ENCODE measurements at regions not wholly inside any gene's neighbourhood (a gene's known extent, or its start where the extent isn't known, plus 50 kb on each side); places are given as distances from the start of the nearest gene placed in this dataset.
"Not testable (repeated sequence)": the region's sequence is repeated elsewhere in the genome, so short reads cannot be mapped to it uniquely, and the experiment has no call there.

- no peak for DNase-seq
Observed at GRCh38 chr18:10320791-10321190, 133.6 kb upstream of the APCDD1 start.

- DNase-seq, result no peak
Observed at GRCh38 chr18:10321576-10321975, 132.9 kb upstream of the APCDD1 start.

- DNase-seq, result no peak
Observed at GRCh38 chr18:10322004-10322403, 132.4 kb upstream of the APCDD1 start.

- no peak for DNase-seq
Observed at GRCh38 chr18:10322435-10322834, 132.0 kb upstream of the APCDD1 start.

GRCh38 chr18:10329101-10329500 lies 125.3 kb upstream of the APCDD1 start:
- DNase-seq, result no peak

- DNase-seq, result no peak
Observed at GRCh38 chr18:10330428-10330827, 124.0 kb upstream of the APCDD1 start.

GRCh38 chr18:10332452-10332851 lies 122.0 kb upstream of the APCDD1 start:
- DNase-seq, result no peak

- no peak for DNase-seq
Observed at GRCh38 chr18:10336749-10337350, 117.6 kb upstream of the APCDD1 start.

GRCh38 chr18:10340821-10341220 lies 113.6 kb upstream of the APCDD1 start:
- no peak for DNase-seq

- DNase-seq, result no peak
Observed at GRCh38 chr18:10343778-10344177, 110.7 kb upstream of the APCDD1 start.

- DNase-seq, result no peak
Observed at GRCh38 chr18:10346749-10347415, 107.6 kb upstream of the APCDD1 start.

GRCh38 chr18:10349561-10349960 lies 104.9 kb upstream of the APCDD1 start:
- DNase-seq, result no peak

GRCh38 chr18:10350661-10351060 lies 103.8 kb upstream of the APCDD1 start:
- no peak for DNase-seq

- no peak for DNase-seq
Observed at GRCh38 chr18:10351219-10351818, 103.1 kb upstream of the APCDD1 start.

GRCh38 chr18:10351858-10352257 lies 102.6 kb upstream of the APCDD1 start:
- no peak for DNase-seq

GRCh38 chr18:10352671-10353070 lies 101.8 kb upstream of the APCDD1 start:
- DNase-seq, result no peak

- no peak for DNase-seq
Observed at GRCh38 chr18:10353791-10354190, 100.6 kb upstream of the APCDD1 start.

GRCh38 chr18:10354241-10354811 lies 100.1 kb upstream of the APCDD1 start:
- no peak for DNase-seq

- DNase-seq, result no peak
Observed at GRCh38 chr18:10354890-10355289, 99.5 kb upstream of the APCDD1 start.

GRCh38 chr18:10356999-10357398 lies 97.4 kb upstream of the APCDD1 start:
- not testable (repeated sequence) for DNase-seq

- no peak for DNase-seq
Observed at GRCh38 chr18:10361660-10362059, 92.8 kb upstream of the APCDD1 start.

- DNase-seq, result no peak
Observed at GRCh38 chr18:10365021-10365500, 89.4 kb upstream of the APCDD1 start.

- no peak for DNase-seq
Observed at GRCh38 chr18:10365901-10366300, 88.5 kb upstream of the APCDD1 start.

GRCh38 chr18:10367836-10368235 lies 86.6 kb upstream of the APCDD1 start:
- no peak for DNase-seq
